ENCODE measurements at regions not wholly inside any gene's neighbourhood (a gene's known extent, or its start where the extent isn't known, plus 50 kb on each side); places are given as distances from the start of the nearest gene placed in this dataset.

DNA sequence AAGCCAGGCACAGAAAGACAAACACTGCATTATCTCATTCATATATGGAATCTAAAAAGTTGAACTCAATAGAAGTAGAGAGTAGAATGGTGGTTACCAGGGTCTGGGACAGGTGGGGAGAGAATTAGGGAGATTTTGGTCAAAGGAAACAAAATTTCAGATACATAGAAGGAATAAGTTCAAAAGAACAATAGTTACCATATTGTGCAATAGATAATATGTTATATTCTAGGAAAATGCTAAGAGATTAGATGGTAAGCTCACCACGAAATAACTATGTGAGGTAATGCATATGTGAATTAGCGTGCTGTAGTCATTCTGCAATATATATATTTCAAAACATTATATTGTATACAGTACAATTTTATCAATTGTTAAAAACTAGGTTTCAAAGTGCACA is 442.5 kb downstream of the KCNH5 start:
- no peak for DNase-seq

DNA sequence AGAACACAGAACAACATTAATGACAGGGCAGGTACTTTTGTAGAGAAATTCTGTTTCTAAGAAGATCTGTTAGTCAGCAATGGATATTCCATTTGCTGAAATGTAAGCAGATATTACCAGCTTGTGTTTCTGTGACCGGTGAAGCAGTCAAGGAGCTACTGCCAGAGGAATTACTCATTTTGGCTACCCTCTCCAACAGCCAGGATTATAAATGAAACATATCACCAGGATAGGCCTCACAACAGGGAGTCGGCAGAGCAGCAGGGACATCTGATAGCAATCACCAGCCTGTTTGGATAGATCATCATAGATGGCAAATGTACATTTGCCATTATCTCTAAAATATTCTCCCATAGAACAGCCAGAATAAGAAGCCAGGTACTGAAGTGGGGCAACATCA is 440.7 kb downstream of the KCNH5 start:
- DNase-seq, result no peak

DNA sequence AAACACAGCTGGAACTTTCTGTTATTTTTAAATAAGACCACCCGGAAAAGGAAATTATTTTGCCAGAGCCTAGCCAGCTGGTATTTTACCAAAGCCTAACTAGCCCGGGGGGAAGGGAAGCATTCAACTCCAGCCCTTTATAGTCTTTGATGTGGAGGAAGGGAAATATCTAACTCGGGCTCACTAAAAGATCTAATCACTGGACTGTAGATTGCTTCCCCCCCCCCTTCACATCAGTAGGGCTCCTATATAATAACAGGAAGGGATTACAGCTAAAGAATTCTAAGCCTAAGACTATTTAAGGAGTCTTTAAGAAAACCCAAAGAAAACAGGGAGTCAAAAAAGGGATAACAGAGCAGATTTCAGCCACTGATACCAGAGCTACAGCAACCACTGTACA is 431.1 kb downstream of the KCNH5 start:
- DNase-seq, result no peak

DNA sequence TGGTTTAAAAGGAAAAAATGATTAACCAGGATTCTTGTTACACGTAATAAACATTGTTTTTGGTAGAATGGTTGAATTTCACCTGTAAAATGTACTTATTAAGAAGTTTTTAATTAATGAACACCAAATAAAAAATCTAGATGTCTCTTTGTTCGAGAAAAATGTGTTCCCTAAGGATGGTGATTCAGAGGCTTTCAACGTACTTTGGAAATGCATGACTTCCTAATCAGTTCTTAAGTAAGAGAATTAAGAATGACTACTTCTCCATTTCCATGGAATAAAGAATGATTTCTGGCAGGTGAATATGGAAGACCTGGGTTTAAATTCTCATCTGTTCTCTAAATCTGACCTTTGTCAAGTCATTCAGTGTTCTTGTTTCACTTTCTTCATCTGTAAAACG is 428.6 kb downstream of the KCNH5 start:
- DNase-seq, result no peak

DNA sequence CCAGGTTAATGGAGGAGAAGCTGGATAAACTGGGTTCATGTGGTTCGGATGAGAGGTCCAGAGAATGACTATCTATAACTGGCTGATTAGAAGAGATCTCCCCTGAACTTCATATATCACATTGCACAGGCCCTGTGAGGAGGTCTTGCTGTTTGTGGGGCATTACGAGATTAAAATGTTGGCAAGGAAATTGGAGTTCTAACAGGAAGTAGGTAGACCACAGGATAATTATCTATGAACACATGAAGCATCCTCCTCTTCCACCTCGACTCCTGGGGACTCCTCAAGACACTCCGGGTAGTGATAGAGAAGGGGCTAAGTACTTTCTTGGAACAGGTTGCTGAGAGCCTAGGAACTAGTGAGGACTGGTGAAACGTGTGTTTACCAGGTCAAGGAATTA is 418.8 kb downstream of the KCNH5 start:
- DNase-seq, result no peak

DNA sequence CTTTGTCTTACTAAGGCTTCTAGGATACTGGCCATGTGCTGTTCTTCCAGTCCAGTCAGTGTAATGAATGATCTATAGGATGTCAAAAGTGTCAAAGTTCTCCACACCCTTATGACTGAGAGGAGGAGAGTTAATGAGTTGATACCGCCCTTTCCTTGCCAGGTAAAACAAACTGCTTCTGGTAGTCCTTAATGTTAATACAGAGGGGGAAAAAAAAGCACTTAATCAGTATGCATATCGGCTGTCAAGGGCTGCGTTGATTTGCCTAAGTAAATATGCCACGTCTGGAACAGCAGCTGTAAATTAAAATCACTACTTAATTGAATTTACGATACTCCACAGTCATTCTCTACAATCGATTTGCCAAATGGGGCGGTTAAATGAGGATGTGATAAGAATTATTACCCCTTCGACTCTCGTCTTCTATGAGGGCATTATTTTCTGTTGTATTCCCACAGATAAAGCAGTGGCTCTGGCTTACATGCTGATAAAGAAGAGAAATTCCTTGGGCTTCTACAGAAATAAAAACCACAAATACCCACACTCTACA is 416.0 kb downstream of the KCNH5 start:
- DNase-seq, result no peak

DNA sequence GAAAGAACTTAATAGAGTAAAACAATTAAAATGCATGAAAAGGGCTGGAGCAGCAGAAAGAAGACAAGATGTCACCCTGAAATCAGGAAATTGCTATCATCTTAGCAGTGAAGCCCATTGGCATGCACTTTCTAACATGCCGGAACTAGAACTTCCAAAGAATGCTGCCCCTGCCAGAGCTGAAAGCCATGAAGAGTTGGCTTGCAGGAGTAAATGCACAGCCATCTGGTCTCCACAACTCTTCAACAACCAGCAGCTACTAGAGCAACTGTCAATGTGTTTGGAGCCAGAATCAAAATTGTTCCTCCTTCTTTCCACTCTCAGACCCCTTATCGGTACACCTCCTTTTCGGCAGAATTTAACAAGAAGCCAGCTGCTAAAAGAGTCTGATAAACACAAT is 414.1 kb downstream of the KCNH5 start:
- DNase-seq, result no peak

DNA sequence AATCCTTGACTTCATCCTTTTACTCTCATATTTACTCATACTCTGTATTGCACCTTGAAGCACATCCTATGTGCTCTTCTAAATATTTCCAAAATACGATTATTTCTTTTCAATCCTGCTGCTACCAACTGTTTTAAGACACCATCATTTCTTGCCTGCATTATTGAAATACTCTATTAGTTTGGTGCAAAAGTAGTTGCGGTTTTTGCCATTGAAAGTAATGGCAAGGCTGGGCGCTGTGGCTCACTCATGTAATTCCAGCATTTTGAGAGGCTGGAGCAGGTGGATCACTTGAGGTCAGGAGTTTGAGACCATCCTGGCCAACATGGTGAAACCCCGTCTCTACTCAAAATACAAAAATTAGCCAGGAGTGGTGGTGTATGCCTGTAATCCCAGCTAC is 412.5 kb downstream of the KCNH5 start:
- DNase-seq, result no peak

DNA sequence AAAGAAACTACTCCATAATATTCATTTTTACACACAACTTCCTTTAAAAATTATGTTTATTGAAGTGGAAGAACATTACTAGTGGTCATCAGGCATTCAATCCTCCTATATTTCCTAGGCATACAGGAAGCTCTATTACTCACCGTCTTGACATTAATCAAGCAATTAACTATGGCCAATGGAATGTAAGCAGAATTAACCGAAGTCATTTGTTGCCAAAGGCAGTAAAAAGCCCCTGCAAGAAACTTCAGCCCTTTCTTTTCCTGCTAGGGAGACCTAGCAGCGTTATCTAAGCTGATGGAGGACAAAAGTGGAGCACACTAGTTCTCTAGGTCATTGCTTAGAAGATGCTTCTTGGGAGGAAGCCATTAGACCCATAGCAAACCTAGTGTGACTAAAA is 399.6 kb downstream of the KCNH5 start:
- DNase-seq, result no peak

Data from stimulated activated CD8-positive, alpha-beta memory T cell treated with anti-CD3 and anti-CD28 coated beads, Interleukin-4, amount 100 ng/mL, for 48 hours (primary cell).